Gastroesophageal sphincter (tissue), 4 donors: ENCODE measurements at regions not wholly inside any gene's neighbourhood (a gene's known extent, or its start where the extent isn't known, plus 50 kb on each side); places are given as distances from the start of the nearest gene placed in this dataset.

Source experiments
- ATAC-seq: fragments of 150-250 bp; one replicate; pipeline ENCODE4 v1.9.1; 2016; ENCODE audit warnings: mild to moderate bottlenecking, moderate library complexity
- H3K27ac ChIP-seq, 4 donors: fragments of 200-600 bp; sonication (generic) in 3 of 4; 1 replicate in 3 of 4; 2 replicates in 1 of 4; pipeline ENCODE4 v1.5.1; 2016 to 2019
- H3K27me3 ChIP-seq: fragments of 200-600 bp; sonication (generic); one replicate; pipeline ENCODE4 v1.5.1; 2019
- H3K36me3 ChIP-seq, 2 donors: fragments of 200-600 bp; sonication (generic); one replicate each; pipeline ENCODE4 v1.5.1; 2019; ENCODE audit warnings: control low read depth in 1 of 2
- H3K4me1 ChIP-seq, 3 donors: fragments of 200-600 bp; sonication (generic); 1 replicate in 2 of 3; 2 replicates in 1 of 3; pipeline ENCODE4 v1.5.1; 2016 to 2019; ENCODE audit warnings: control low read depth in 2 of 3
- H3K4me3 ChIP-seq, 2 donors: fragments of 200-600 bp; sonication (generic); one replicate each; pipeline ENCODE4 v1.5.1; 2019; ENCODE audit warnings: mild to moderate bottlenecking in 1 of 2, moderate library complexity in 1 of 2
- H3K9me3 ChIP-seq, 3 donors: fragments of 200-600 bp; sonication (generic); one replicate each; pipeline ENCODE4 v1.5.1; 2017 to 2019; ENCODE audit warnings: control low read depth in 2 of 3
- EP300 ChIP-seq: sonication (generic); formaldehyde crosslinking; IDR thresholded peaks from one replicate; pipeline ENCODE4 v1.6.1; 2017; ENCODE audit warnings: antibody characterized with exemption, mild to moderate bottlenecking
- POLR2A ChIP-seq, 2 donors: fragments of 450-650 bp; IDR thresholded peaks; one replicate each; pipeline ENCODE4 v1.6.1; 2017; ENCODE audit warnings: antibody characterized with exemption in 2 of 2, mild to moderate bottlenecking in 2 of 2, moderate library complexity in 1 of 2
- POLR2AphosphoS5 ChIP-seq: sonication (generic); formaldehyde crosslinking; IDR thresholded peaks from one replicate; pipeline ENCODE4 v1.6.1; 2017; ENCODE audit warnings: antibody characterized with exemption
- WGBS, 2 donors: methylation state at CpG; one replicate each; pipeline ENCODE4 v1.1.5; 2018; ENCODE audit warnings: low coverage in 1 of 2; 5-methylcytosine and 5-hydroxymethylcytosine counted together
- TF ChIP-seq, protein P1 (sequence below), 4 experiments: fragments of 200-600 bp in 2 of 4; fragments of 450-650 bp in 2 of 4; sonication (generic) in 1 of 4; IDR thresholded peaks; one replicate each; pipeline ENCODE4 v1.5.1; 2017 to 2019; ENCODE audit warnings: antibody characterized with exemption in 4 of 4, mild to moderate bottlenecking in 2 of 4, moderate library complexity in 2 of 4

DNA sequence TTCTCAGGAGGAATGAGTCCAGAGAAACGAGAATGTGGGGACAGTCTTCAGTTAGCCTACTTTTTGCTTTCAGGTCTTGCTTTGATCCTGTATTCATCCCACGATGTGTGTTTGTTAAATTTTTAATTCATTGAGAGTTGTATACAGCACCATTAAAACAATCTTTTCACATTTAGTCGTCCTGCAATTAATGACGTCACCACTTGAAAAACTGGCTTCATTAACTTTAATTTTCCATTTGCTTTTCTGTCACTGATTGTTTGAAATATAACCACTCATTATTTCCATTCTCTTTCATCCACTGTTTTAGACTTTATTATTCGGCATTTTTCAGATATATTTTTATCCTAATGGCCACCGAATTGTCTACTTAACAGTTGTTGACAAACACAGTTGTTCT lies 146.9 kb downstream of the TFEC start:
- no peak overlapping the region for H3K4me3 ChIP-seq
- H3K36me3 ChIP-seq, result no peaks in the 10 kb centered on the region
- no peaks in the 10 kb centered on the region for H3K9me3 ChIP-seq
- TF ChIP-seq POLR2A (IDR thresholded peaks at IDR 0.05), result no peak
- TF ChIP-seq, protein P1, sequence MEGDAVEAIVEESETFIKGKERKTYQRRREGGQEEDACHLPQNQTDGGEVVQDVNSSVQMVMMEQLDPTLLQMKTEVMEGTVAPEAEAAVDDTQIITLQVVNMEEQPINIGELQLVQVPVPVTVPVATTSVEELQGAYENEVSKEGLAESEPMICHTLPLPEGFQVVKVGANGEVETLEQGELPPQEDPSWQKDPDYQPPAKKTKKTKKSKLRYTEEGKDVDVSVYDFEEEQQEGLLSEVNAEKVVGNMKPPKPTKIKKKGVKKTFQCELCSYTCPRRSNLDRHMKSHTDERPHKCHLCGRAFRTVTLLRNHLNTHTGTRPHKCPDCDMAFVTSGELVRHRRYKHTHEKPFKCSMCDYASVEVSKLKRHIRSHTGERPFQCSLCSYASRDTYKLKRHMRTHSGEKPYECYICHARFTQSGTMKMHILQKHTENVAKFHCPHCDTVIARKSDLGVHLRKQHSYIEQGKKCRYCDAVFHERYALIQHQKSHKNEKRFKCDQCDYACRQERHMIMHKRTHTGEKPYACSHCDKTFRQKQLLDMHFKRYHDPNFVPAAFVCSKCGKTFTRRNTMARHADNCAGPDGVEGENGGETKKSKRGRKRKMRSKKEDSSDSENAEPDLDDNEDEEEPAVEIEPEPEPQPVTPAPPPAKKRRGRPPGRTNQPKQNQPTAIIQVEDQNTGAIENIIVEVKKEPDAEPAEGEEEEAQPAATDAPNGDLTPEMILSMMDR (IDR thresholded peaks at IDR 0.05), result no peak
- TF ChIP-seq EP300, result no peak
- H3K4me1 ChIP-seq, result no peaks in the 10 kb centered on the region
- no peak for ATAC-seq
- WGBS, 2 donors, result 52 to 54% methylated on average over 4 to 6 of the region's 6 CpGs
- H3K27ac ChIP-seq, result no peak overlapping the region
- H3K27me3 ChIP-seq, result no peaks in the 10 kb centered on the region

DNA sequence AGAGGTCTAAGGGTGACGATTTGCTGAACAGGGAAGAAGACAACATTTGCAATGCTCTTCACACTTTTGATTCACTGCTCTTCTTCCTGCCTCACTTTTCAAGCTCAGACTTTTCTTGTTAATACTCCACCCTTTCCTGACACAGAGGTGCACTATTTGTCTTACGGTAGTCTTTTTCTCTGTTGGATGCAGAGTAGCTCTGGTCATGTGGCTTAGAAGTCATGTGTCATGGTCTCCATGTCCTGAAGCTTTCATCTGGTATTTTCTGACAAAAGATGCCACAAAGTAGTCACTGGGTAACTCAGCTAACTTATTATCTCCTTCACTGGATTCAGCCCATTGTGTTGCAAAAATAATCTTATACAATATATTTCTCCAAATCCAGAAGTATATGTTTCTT lies 149.1 kb downstream of the TFEC start:
- no peaks in the 10 kb centered on the region for H3K36me3 ChIP-seq
- no peak for TF ChIP-seq POLR2AphosphoS5
- TF ChIP-seq, protein P1 (IDR thresholded peaks at IDR 0.05), result no peak
- TF ChIP-seq EP300, result no peak
- peaks cover 0 to 6% (median 0%) of the 10 kb centered on the region in 3 donors for H3K4me1 ChIP-seq
- no peaks in the 10 kb centered on the region for H3K27me3 ChIP-seq
- H3K9me3 ChIP-seq, result no peaks in the 10 kb centered on the region
- no peak for ATAC-seq
- no peak overlapping the region for H3K27ac ChIP-seq
- 78 to 94% methylated on average over 2 of the region's 2 CpGs for WGBS, 2 donors
- no peak overlapping the region for H3K4me3 ChIP-seq

- Histone ChIP-seq H3K4me3 (no peak overlapping the region), H3K27ac (no peak overlapping the region), H3K36me3 (no peaks in the 10 kb centered on the region), H3K27me3 (no peaks in the 10 kb centered on the region), H3K4me1 (peaks cover 0 to 10% (median 0%) of the 10 kb centered on the region in 3 donors), H3K9me3 (no peaks in the 10 kb centered on the region)
- ATAC-seq, result no peak
- 89 to 92% methylated on average over 2 of the region's 2 CpGs for WGBS, 2 donors
- TF ChIP-seq, protein P1 (IDR thresholded peaks at IDR 0.05), result no peak
- no peak for TF ChIP-seq POLR2AphosphoS5
- no peak for TF ChIP-seq EP300
- no peak for TF ChIP-seq POLR2A (IDR thresholded peaks at IDR 0.05)
Measured at GRCh38 chr7:115879171-115879570, 151.4 kb downstream of the TFEC start.

- Histone ChIP-seq H3K27ac (no peak overlapping the region), H3K4me1 (peaks cover 0 to 5% (median 0%) of the 10 kb centered on the region in 3 donors), H3K36me3 (no peaks in the 10 kb centered on the region), H3K9me3 (no peaks in the 10 kb centered on the region), H3K4me3 (no peak overlapping the region), H3K27me3 (no peaks in the 10 kb centered on the region)
- TF ChIP-seq EP300 (no peak), POLR2AphosphoS5 (no peak), POLR2A (IDR thresholded peaks at IDR 0.05) (no peak)
- TF ChIP-seq, protein P1 (IDR thresholded peaks at IDR 0.05), result no peak
- no peak for ATAC-seq
Measured at GRCh38 chr7:115869801-115870200, 160.8 kb downstream of the TFEC start.

- Histone ChIP-seq H3K4me3 (no peak overlapping the region), H3K36me3 (no peaks in the 10 kb centered on the region), H3K27me3 (no peaks in the 10 kb centered on the region), H3K4me1 (peaks cover 0 to 5% (median 0%) of the 10 kb centered on the region in 3 donors), H3K9me3 (no peaks in the 10 kb centered on the region), H3K27ac (no peak overlapping the region)
- WGBS, 2 donors, result 60 to 62% methylated on average over 2 to 3 of the region's 3 CpGs
- TF ChIP-seq, protein P1 (IDR thresholded peaks at IDR 0.05), result no peak
- no peak for TF ChIP-seq POLR2A (IDR thresholded peaks at IDR 0.05)
- TF ChIP-seq POLR2AphosphoS5, result no peak
- no peak for TF ChIP-seq EP300
- no peak for ATAC-seq
Measured at GRCh38 chr7:115869190-115869589, 161.4 kb downstream of the TFEC start.
